H9 (cell line): ENCODE measurements at regions not wholly inside any gene's neighbourhood (a gene's known extent, or its start where the extent isn't known, plus 50 kb on each side); places are given as distances from the start of the nearest gene placed in this dataset.

Experiments
- DNase-seq: peaks from one replicate; pipeline ENCODE4 v3.0.0-alpha.2; 2017
- H2AFZ ChIP-seq: one replicate; pipeline ENCODE4 v1.6.1; 2013; ENCODE audit warnings: mild to moderate bottlenecking, low read length, control low read depth, moderate library complexity
- H2AK5ac ChIP-seq: 2 replicates; pipeline ENCODE4 v1.6.1; 2013; ENCODE audit warnings: low read length, control low read depth, mixed read lengths; ENCODE audit not compliant: insufficient read length
- H2BK120ac ChIP-seq: one replicate; pipeline ENCODE4 v1.6.1; 2013; ENCODE audit warnings: low read depth, mild to moderate bottlenecking, low read length, control low read depth, inconsistent platforms; ENCODE audit not compliant: poor library complexity, severe bottlenecking
- H2BK12ac ChIP-seq: 2 replicates; pipeline ENCODE4 v1.6.1; 2013; ENCODE audit warnings: low read length, control low read depth, mixed read lengths, low read depth; ENCODE audit not compliant: insufficient read length
- H2BK15ac ChIP-seq: 2 replicates; pipeline ENCODE4 v1.6.1; 2013; ENCODE audit warnings: low read depth, low read length, control low read depth
- H2BK20ac ChIP-seq: one replicate; pipeline ENCODE4 v1.6.1; 2013; ENCODE audit warnings: low read depth, mild to moderate bottlenecking, low read length, control low read depth, inconsistent platforms; ENCODE audit not compliant: poor library complexity, severe bottlenecking
- H2BK5ac ChIP-seq: 2 replicates; pipeline ENCODE4 v1.6.1; 2013; ENCODE audit warnings: low read length, control low read depth, mixed read lengths; ENCODE audit not compliant: insufficient read length
- H3K14ac ChIP-seq: 2 replicates; pipeline ENCODE4 v1.6.1; 2013; ENCODE audit warnings: low read length, control low read depth; ENCODE audit not compliant: insufficient read depth
- H3K18ac ChIP-seq: 2 replicates; pipeline ENCODE4 v1.6.1; 2013; ENCODE audit warnings: low read depth, mild to moderate bottlenecking, mixed read lengths, low read length, control low read depth; ENCODE audit not compliant: insufficient read length
- H3K23ac ChIP-seq: 2 replicates; pipeline ENCODE4 v1.6.1; 2013; ENCODE audit warnings: low read length, control low read depth, mixed read lengths, low read depth; ENCODE audit not compliant: insufficient read length
- H3K23me2 ChIP-seq: 2 replicates; pipeline ENCODE4 v1.6.1; 2013; ENCODE audit warnings: low read depth, mild to moderate bottlenecking, mixed read lengths, low read length, control low read depth; ENCODE audit not compliant: insufficient read length, poor library complexity, severe bottlenecking
- H3K27ac ChIP-seq: 2 replicates; pipeline ENCODE4 v1.5.1; 2013; ENCODE audit warnings: low read length, control low read depth, mixed read lengths, low read depth; ENCODE audit not compliant: insufficient read length
- H3K27me3 ChIP-seq: 2 replicates; pipeline ENCODE4 v1.6.1; 2013; ENCODE audit warnings: low read length, control low read depth, inconsistent platforms; ENCODE audit not compliant: insufficient read depth
- H3K4ac ChIP-seq: 2 replicates; pipeline ENCODE4 v1.6.1; 2013; ENCODE audit warnings: low read depth, mild to moderate bottlenecking, control low read depth, inconsistent platforms, low read length, moderate library complexity
- H3K4me1 ChIP-seq: 2 replicates; pipeline ENCODE4 v1.6.1; 2013; ENCODE audit warnings: low read length, control low read depth, inconsistent platforms; ENCODE audit not compliant: insufficient read depth
- H3K4me2 ChIP-seq: 2 replicates; pipeline ENCODE4 v1.6.1; 2013; ENCODE audit warnings: low read length, control low read depth, mixed read lengths; ENCODE audit not compliant: insufficient read length, insufficient read depth
- H3K56ac ChIP-seq: 2 replicates; pipeline ENCODE4 v1.6.1; 2013; ENCODE audit warnings: low read depth, mild to moderate bottlenecking, mixed read lengths, low read length, control low read depth; ENCODE audit not compliant: insufficient read length
- H3K79me1 ChIP-seq: 2 replicates; pipeline ENCODE4 v1.6.1; 2013; ENCODE audit warnings: low read depth, mild to moderate bottlenecking, moderate library complexity, low read length, control low read depth, inconsistent platforms; ENCODE audit not compliant: insufficient read depth, poor library complexity, severe bottlenecking
- H3K79me2 ChIP-seq: 2 replicates; pipeline ENCODE4 v1.6.1; 2013; ENCODE audit warnings: low read length, control low read depth, inconsistent platforms; ENCODE audit not compliant: insufficient read depth
- H3K9ac ChIP-seq: 2 replicates; pipeline ENCODE4 v1.6.1; 2013; ENCODE audit warnings: low read length, control low read depth, mixed read lengths; ENCODE audit not compliant: insufficient read length; ENCODE audit errors: extremely low read depth
- H3K9me3 ChIP-seq: one replicate; pipeline ENCODE4 v1.6.1; 2013; ENCODE audit warnings: low read depth, low read length, inconsistent platforms; ENCODE audit not compliant: control insufficient read depth
- H3T11ph ChIP-seq: one replicate; pipeline ENCODE4 v1.6.1; 2013; ENCODE audit warnings: mild to moderate bottlenecking, low read length, control low read depth, inconsistent platforms
- H4K20me1 ChIP-seq: one replicate; pipeline ENCODE4 v1.6.1; 2013; ENCODE audit not compliant: control insufficient read depth, insufficient read length, insufficient read depth
- H4K5ac ChIP-seq: 2 replicates; pipeline ENCODE4 v1.6.1; 2013; ENCODE audit warnings: low read depth, mild to moderate bottlenecking, mixed read lengths, low read length, control low read depth; ENCODE audit not compliant: insufficient read length
- H4K8ac ChIP-seq: replicated peaks from 2 replicates; pipeline ENCODE4 v1.6.1; 2013; ENCODE audit warnings: low read length, control low read depth, mixed read lengths, low read depth; ENCODE audit not compliant: insufficient read length
- H4K91ac ChIP-seq: 2 replicates; pipeline ENCODE4 v1.6.1; 2013; ENCODE audit warnings: low read depth, mild to moderate bottlenecking, moderate library complexity, mixed read lengths, low read length, control low read depth; ENCODE audit not compliant: insufficient read length
- H3K27ac Mint-ChIP-seq, 3 experiments: 2 replicates in 2 of 3; 3 replicates in 1 of 3; pipeline ENCODE4 v1.8.0; 2020 to 2021; ENCODE audit warnings: mixed read lengths in 3 of 3, mild to moderate bottlenecking in 1 of 3, moderate library complexity in 1 of 3
- H3K27me3 Mint-ChIP-seq: 2 replicates; pipeline ENCODE4 v1.8.0; 2021; ENCODE audit warnings: low read depth, mild to moderate bottlenecking, moderate library complexity, mixed read lengths
- H3K36me3 Mint-ChIP-seq, 3 experiments: 2 replicates in 2 of 3; 3 replicates in 1 of 3; pipeline ENCODE4 v1.8.0; 2020 to 2021; ENCODE audit warnings: low read depth in 3 of 3, mixed read lengths in 3 of 3; ENCODE audit not compliant: insufficient read depth in 1 of 3
- H3K4me1 Mint-ChIP-seq, 2 experiments: 2 replicates each; pipeline ENCODE4 v1.8.0; 2020; ENCODE audit warnings: mixed read lengths in 2 of 2
- H3K4me3 Mint-ChIP-seq, 2 experiments: 2 replicates in 1 of 2; 3 replicates in 1 of 2; pipeline ENCODE4 v1.8.0; 2020 to 2021; ENCODE audit warnings: mild to moderate bottlenecking in 2 of 2, mixed read lengths in 2 of 2, moderate library complexity in 1 of 2
- H3K9me3 Mint-ChIP-seq, 2 experiments: 2 replicates in 1 of 2; 3 replicates in 1 of 2; pipeline ENCODE4 v1.8.0; 2020; ENCODE audit warnings: mild to moderate bottlenecking in 2 of 2, mixed read lengths in 2 of 2, moderate library complexity in 1 of 2
- TF ChIP-seq, protein P1 (sequence below): fragments of 200-600 bp; sonication (generic); conservative IDR thresholded peaks from 3 replicates; pipeline ENCODE4 v1.8.0; 2021; ENCODE audit warnings: antibody characterized with exemption, mild to moderate bottlenecking

DNA sequence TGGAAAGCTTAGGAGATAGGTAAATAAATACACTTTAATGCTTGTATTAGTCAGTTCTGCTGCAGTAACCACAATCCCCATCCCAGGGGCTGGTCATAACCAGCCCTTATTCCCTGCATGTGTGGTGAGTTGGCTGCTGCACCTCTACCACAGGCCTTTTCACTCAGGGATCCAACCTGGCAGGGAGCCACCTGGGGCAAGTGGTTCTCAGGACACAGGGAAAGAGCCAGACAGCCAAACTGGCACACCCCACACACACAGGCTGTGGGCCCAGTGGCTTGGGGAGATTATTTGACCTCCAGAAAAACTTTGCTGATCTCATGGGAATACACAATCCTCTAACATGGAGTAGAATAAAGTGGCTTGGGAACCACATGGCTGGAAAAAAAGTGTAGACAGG lies 400.0 kb upstream of the RNF32 start:
- TF ChIP-seq, protein P1, sequence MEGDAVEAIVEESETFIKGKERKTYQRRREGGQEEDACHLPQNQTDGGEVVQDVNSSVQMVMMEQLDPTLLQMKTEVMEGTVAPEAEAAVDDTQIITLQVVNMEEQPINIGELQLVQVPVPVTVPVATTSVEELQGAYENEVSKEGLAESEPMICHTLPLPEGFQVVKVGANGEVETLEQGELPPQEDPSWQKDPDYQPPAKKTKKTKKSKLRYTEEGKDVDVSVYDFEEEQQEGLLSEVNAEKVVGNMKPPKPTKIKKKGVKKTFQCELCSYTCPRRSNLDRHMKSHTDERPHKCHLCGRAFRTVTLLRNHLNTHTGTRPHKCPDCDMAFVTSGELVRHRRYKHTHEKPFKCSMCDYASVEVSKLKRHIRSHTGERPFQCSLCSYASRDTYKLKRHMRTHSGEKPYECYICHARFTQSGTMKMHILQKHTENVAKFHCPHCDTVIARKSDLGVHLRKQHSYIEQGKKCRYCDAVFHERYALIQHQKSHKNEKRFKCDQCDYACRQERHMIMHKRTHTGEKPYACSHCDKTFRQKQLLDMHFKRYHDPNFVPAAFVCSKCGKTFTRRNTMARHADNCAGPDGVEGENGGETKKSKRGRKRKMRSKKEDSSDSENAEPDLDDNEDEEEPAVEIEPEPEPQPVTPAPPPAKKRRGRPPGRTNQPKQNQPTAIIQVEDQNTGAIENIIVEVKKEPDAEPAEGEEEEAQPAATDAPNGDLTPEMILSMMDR, result no peak
- no peaks in the 10 kb centered on the region for H3K23me2 ChIP-seq
- no peak overlapping the region for H3K14ac ChIP-seq
- H3K4me2 ChIP-seq, result no peak overlapping the region
- no peak for DNase-seq
- H3K4me1 ChIP-seq, result no peaks in the 10 kb centered on the region
- Mint-ChIP-seq H3K27ac (no peak overlapping the region), H3K9me3 (peaks cover 0 to 6% of the 10 kb centered on the region in 2 experiments; a peak in 3 of 5 replicates), H3K27me3 (peaks cover 3% of the 10 kb centered on the region), H3K36me3 (no peaks in the 10 kb centered on the region; a peak in 1 of 7 replicates), H3K4me1 (no peaks in the 10 kb centered on the region), H3K4me3 (no peak overlapping the region)
- H3K9ac ChIP-seq, result no peak overlapping the region
- H4K5ac ChIP-seq, result no peak overlapping the region
- no peak overlapping the region for H3K18ac ChIP-seq
- no peak overlapping the region for H3K4ac ChIP-seq
- H3K79me1 ChIP-seq, result no peaks in the 10 kb centered on the region
- H2AK5ac ChIP-seq, result no peak overlapping the region
- no peak overlapping the region for H2BK15ac ChIP-seq
- no peaks in the 10 kb centered on the region for H3K9me3 ChIP-seq
- no peak overlapping the region for H2BK5ac ChIP-seq
- H4K91ac ChIP-seq, result no peak overlapping the region
- H2BK120ac ChIP-seq, result no peak overlapping the region
- no peaks in the 10 kb centered on the region for H3K27me3 ChIP-seq
- no peak overlapping the region for H3K27ac ChIP-seq
- H4K20me1 ChIP-seq, result no peaks in the 10 kb centered on the region
- no peak overlapping the region for H2BK20ac ChIP-seq
- no peak overlapping the region for H3K23ac ChIP-seq
- H3K79me2 ChIP-seq, result no peaks in the 10 kb centered on the region
- H3K56ac ChIP-seq, result no peak overlapping the region
- H2AFZ ChIP-seq, result no peak overlapping the region
- no peak overlapping the region for H3T11ph ChIP-seq
- no peak overlapping the region for H4K8ac ChIP-seq
- no peak overlapping the region for H2BK12ac ChIP-seq
